Loucy (cell line): ENCODE measurements at regions not wholly inside any gene's neighbourhood (a gene's known extent, or its start where the extent isn't known, plus 50 kb on each side); places are given as distances from the start of the nearest gene placed in this dataset.

Experiments
- H2AFZ ChIP-seq: fragments of 200-600 bp; sonication (generic); 2 replicates; pipeline ENCODE4 v1.6.0; 2016; ENCODE audit warnings: antibody characterized with exemption, mild to moderate bottlenecking, low read length, moderate library complexity
- H3F3A ChIP-seq: fragments of 200-600 bp; 2 replicates; pipeline ENCODE4 v1.6.0; 2016; ENCODE audit warnings: antibody characterized with exemption, low read depth, mild to moderate bottlenecking
- H3K27me3 ChIP-seq: fragments of 200-600 bp; sonication (generic); 2 replicates; pipeline ENCODE4 v1.6.1; 2014; ENCODE audit warnings: low read length, mild to moderate bottlenecking; ENCODE audit not compliant: insufficient read depth, poor library complexity, severe bottlenecking
- H3K36me3 ChIP-seq: fragments of 200-600 bp; sonication (generic); 2 replicates; pipeline ENCODE4 v1.6.1; 2016; ENCODE audit warnings: low read length; ENCODE audit not compliant: insufficient read depth
- H3K4me1 ChIP-seq: fragments of 200-600 bp; sonication (generic); 2 replicates; pipeline ENCODE4 v1.5.1; 2014; ENCODE audit warnings: low read length, mild to moderate bottlenecking; ENCODE audit not compliant: insufficient read depth, poor library complexity, severe bottlenecking
- H3K4me2 ChIP-seq: fragments of 200-600 bp; sonication (generic); 2 replicates; pipeline ENCODE4 v1.6.0; 2014; ENCODE audit warnings: antibody characterized with exemption, low read length, low read depth, mild to moderate bottlenecking; ENCODE audit not compliant: poor library complexity, severe bottlenecking
- H3K4me3 ChIP-seq: fragments of 200-600 bp; sonication (generic); 2 replicates; pipeline ENCODE4 v1.5.1; 2014; ENCODE audit warnings: low read length, mild to moderate bottlenecking, mixed read lengths; ENCODE audit not compliant: poor library complexity, severe bottlenecking
- H3K79me2 ChIP-seq: fragments of 200-600 bp; sonication (generic); 2 replicates; pipeline ENCODE4 v1.6.1; 2014; ENCODE audit warnings: low read length; ENCODE audit not compliant: insufficient read depth
- H3K9ac ChIP-seq: fragments of 200-600 bp; sonication (generic); 2 replicates; pipeline ENCODE4 v1.6.0; 2014; ENCODE audit warnings: mild to moderate bottlenecking, low read depth, low read length, moderate library complexity; ENCODE audit not compliant: poor library complexity, severe bottlenecking
- H3K9me2 ChIP-seq: fragments of 200-600 bp; sonication (generic); replicated peaks from 2 replicates; pipeline ENCODE4 v1.6.1; 2016; ENCODE audit warnings: low read depth, low read length, mixed read lengths
- H3K9me3 ChIP-seq: fragments of 200-600 bp; sonication (generic); 2 replicates; pipeline ENCODE4 v1.6.1; 2014; ENCODE audit warnings: mild to moderate bottlenecking, antibody characterized with exemption, low read length, low read depth; ENCODE audit not compliant: insufficient read depth
- H4K20me1 ChIP-seq: fragments of 200-600 bp; sonication (generic); 2 replicates; pipeline ENCODE4 v1.6.0; 2014; ENCODE audit warnings: antibody characterized with exemption, low read length, mild to moderate bottlenecking; ENCODE audit not compliant: insufficient read depth, poor library complexity, severe bottlenecking
- EZH2phosphoT487 ChIP-seq: fragments of 200-600 bp; IDR thresholded peaks from 2 replicates; pipeline ENCODE4 v1.6.1; 2018; ENCODE audit warnings: antibody characterized with exemption, mild to moderate bottlenecking, moderate library complexity, borderline replicate concordance
- TF ChIP-seq, protein P1 (sequence below): fragments of 200-600 bp; sonication (generic); conservative IDR thresholded peaks from 2 replicates; pipeline ENCODE4 v1.5.1; 2014; ENCODE audit warnings: mild to moderate bottlenecking, antibody characterized with exemption, low read length

GRCh38 chr2:144702051-144702450, 182.1 kb upstream of the ZEB2 start:
- Histone ChIP-seq H3K4me2 (no peak overlapping the region), H3K9ac (no peak overlapping the region), H2AFZ (no peak overlapping the region), H3K27me3 (no peaks in the 10 kb centered on the region), H3K36me3 (no peaks in the 10 kb centered on the region), H3K79me2 (no peaks in the 10 kb centered on the region), H3F3A (no peaks in the 10 kb centered on the region), H3K9me3 (no peaks in the 10 kb centered on the region), H3K4me3 (no peak overlapping the region), H3K4me1 (peaks cover 7% of the 10 kb centered on the region), H3K9me2 (no peaks in the 10 kb centered on the region), H4K20me1 (no peaks in the 10 kb centered on the region)
- TF ChIP-seq, protein P1, sequence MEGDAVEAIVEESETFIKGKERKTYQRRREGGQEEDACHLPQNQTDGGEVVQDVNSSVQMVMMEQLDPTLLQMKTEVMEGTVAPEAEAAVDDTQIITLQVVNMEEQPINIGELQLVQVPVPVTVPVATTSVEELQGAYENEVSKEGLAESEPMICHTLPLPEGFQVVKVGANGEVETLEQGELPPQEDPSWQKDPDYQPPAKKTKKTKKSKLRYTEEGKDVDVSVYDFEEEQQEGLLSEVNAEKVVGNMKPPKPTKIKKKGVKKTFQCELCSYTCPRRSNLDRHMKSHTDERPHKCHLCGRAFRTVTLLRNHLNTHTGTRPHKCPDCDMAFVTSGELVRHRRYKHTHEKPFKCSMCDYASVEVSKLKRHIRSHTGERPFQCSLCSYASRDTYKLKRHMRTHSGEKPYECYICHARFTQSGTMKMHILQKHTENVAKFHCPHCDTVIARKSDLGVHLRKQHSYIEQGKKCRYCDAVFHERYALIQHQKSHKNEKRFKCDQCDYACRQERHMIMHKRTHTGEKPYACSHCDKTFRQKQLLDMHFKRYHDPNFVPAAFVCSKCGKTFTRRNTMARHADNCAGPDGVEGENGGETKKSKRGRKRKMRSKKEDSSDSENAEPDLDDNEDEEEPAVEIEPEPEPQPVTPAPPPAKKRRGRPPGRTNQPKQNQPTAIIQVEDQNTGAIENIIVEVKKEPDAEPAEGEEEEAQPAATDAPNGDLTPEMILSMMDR: no peak
- TF ChIP-seq EZH2phosphoT487: no peak

DNA sequence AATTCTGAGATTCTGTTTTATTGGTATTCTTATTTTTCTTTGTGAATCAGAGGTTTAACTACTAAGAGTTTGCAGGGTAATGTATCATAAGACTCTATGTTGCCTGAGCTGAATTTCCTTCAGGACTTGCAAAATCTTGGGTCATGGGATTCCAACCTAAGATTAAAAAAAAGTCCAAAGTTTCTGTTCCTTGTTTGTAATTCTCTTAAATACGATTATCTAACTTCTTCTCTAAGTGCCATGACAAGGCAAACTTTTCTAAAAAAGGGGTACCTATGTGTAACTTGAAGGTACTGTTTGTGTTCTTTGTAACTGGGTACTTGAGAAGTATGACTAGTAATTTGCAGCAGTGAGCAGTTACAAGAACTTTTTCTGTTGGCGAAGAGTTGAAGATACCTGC, 181.3 kb upstream of the ZEB2 start:
- no peak overlapping the region for H3K4me3 ChIP-seq
- H3K79me2 ChIP-seq: no peaks in the 10 kb centered on the region
- no peaks in the 10 kb centered on the region for H3F3A ChIP-seq
- no peaks in the 10 kb centered on the region for H3K9me3 ChIP-seq
- H3K36me3 ChIP-seq: no peaks in the 10 kb centered on the region
- H3K9me2 ChIP-seq: no peaks in the 10 kb centered on the region
- H3K4me1 ChIP-seq: peaks cover 7% of the 10 kb centered on the region
- TF ChIP-seq, protein P1: no peak
- no peak for TF ChIP-seq EZH2phosphoT487
- H3K9ac ChIP-seq: no peak overlapping the region
- no peaks in the 10 kb centered on the region for H3K27me3 ChIP-seq
- no peak overlapping the region for H3K4me2 ChIP-seq
- H4K20me1 ChIP-seq: no peaks in the 10 kb centered on the region
- H2AFZ ChIP-seq: no peak overlapping the region

- H3K4me2 ChIP-seq: no peak overlapping the region
- H3K4me1 ChIP-seq: no peaks in the 10 kb centered on the region
- H3K9ac ChIP-seq: no peak overlapping the region
- H3K36me3 ChIP-seq: no peaks in the 10 kb centered on the region
- no peaks in the 10 kb centered on the region for H3F3A ChIP-seq
- H4K20me1 ChIP-seq: no peaks in the 10 kb centered on the region
- TF ChIP-seq EZH2phosphoT487: no peak
- TF ChIP-seq, protein P1: no peak
- H3K9me2 ChIP-seq: no peaks in the 10 kb centered on the region
- H3K27me3 ChIP-seq: no peaks in the 10 kb centered on the region
- H3K4me3 ChIP-seq: no peak overlapping the region
- H3K79me2 ChIP-seq: no peaks in the 10 kb centered on the region
- H2AFZ ChIP-seq: no peak overlapping the region
- no peaks in the 10 kb centered on the region for H3K9me3 ChIP-seq
These were observed 178.2 kb upstream of the ZEB2 start for GRCh38 chr2:144698156-144698555.
